Left renal cortex interstitium (tissue), 4 donors: ENCODE measurements at regions not wholly inside any gene's neighbourhood (a gene's known extent, or its start where the extent isn't known, plus 50 kb on each side); places are given as distances from the start of the nearest gene placed in this dataset.

Experiments used
- DNase-seq, 4 donors: peaks; one replicate each; pipeline ENCODE4 v3.0.0-alpha.2; 2013; ENCODE audit warnings: low read depth in 4 of 4, low spot score in 2 of 4, missing footprints in 1 of 4

- no peak for DNase-seq
These were observed 644.4 kb upstream of the IGFBP3 start for GRCh38 chr7:46565253-46566096.

- no peak for DNase-seq
These were observed 638.2 kb upstream of the IGFBP3 start for GRCh38 chr7:46559194-46559832.

GRCh38 chr7:46558482-46559193 is 637.6 kb upstream of the IGFBP3 start:
- no peak for DNase-seq

- no peak for DNase-seq
These were observed 636.7 kb upstream of the IGFBP3 start for GRCh38 chr7:46557781-46558180.

- DNase-seq, result peak in 3 of 4 donors; percentile 50 to 56 (median 50)
These were observed 636.2 kb upstream of the IGFBP3 start for GRCh38 chr7:46557295-46557711.

GRCh38 chr7:46554688-46555422 is 633.8 kb upstream of the IGFBP3 start:
- DNase-seq, result no peak

- DNase-seq, result no peak
These were observed 630.5 kb upstream of the IGFBP3 start for GRCh38 chr7:46551603-46552002.

- no peak for DNase-seq
These were observed 629.8 kb upstream of the IGFBP3 start for GRCh38 chr7:46550864-46551263.

- no peak for DNase-seq
These were observed 629.0 kb upstream of the IGFBP3 start for GRCh38 chr7:46549892-46550639.

- DNase-seq, result no peak
These were observed 628.3 kb upstream of the IGFBP3 start for GRCh38 chr7:46549347-46549746.

GRCh38 chr7:46547044-46547443 is 626.0 kb upstream of the IGFBP3 start:
- no peak for DNase-seq

GRCh38 chr7:46545790-46546189 is 624.7 kb upstream of the IGFBP3 start:
- DNase-seq, result no peak

- DNase-seq, result no peak
These were observed 623.4 kb upstream of the IGFBP3 start for GRCh38 chr7:46544396-46545008.

GRCh38 chr7:46542076-46542475 is 621.0 kb upstream of the IGFBP3 start:
- no peak for DNase-seq

GRCh38 chr7:46539892-46540483 is 618.9 kb upstream of the IGFBP3 start:
- no peak for DNase-seq

GRCh38 chr7:46537191-46537905 is 616.3 kb upstream of the IGFBP3 start:
- no peak for DNase-seq

GRCh38 chr7:46534664-46535588 is 613.9 kb upstream of the IGFBP3 start:
- peak in 1 of 4 donors; percentile 45 for DNase-seq

- DNase-seq, result no peak
These were observed 612.9 kb upstream of the IGFBP3 start for GRCh38 chr7:46533946-46534345.
